WTC11 (cell line): ENCODE measurements at regions not wholly inside any gene's neighbourhood (a gene's known extent, or its start where the extent isn't known, plus 50 kb on each side); places are given as distances from the start of the nearest gene placed in this dataset.
"Not testable (repeated sequence)": the region's sequence is repeated elsewhere in the genome, so short reads cannot be mapped to it uniquely, and the experiment has no call there.

Experiments
- ESRRA ChIP-seq: sonication (generic); formaldehyde crosslinking; IDR thresholded peaks from 2 replicates; pipeline ENCODE4 v1.8.1; 2022; ENCODE audit warnings: mild to moderate bottlenecking, missing genetic modification reagents, borderline replicate concordance
- TF ChIP-seq, protein P1 (sequence below): fragments of 200-600 bp; IDR thresholded peaks from 2 replicates; pipeline ENCODE4 v1.8.0; 2022; ENCODE audit warnings: antibody characterized with exemption
- TF ChIP-seq, protein P2 (sequence below): sonication (generic); formaldehyde crosslinking; conservative IDR thresholded peaks from 2 replicates; pipeline ENCODE4 v1.8.1; 2022; ENCODE audit warnings: mild to moderate bottlenecking, missing genetic modification reagents

DNA sequence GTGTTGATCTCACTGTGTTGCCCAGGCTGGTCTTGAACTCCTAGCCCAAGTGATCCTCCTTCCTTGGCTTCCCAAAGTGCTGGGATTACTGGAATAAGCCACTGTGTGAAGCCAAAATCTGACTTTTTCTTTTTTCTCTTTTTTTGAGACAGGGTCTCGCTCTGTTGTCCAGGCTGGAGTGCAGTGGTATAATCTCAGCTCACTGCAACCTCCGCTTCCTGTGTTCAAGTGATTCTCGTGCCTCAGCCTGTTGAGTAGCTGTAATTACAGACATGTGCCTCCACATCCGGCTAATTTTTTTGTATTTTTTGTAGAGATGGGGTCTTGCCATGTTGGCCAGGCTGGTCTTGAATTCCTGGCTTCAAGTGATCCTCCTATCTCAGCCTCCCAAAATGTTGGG is 61.3 kb downstream of the IRX5 start:
- TF ChIP-seq, protein P1, sequence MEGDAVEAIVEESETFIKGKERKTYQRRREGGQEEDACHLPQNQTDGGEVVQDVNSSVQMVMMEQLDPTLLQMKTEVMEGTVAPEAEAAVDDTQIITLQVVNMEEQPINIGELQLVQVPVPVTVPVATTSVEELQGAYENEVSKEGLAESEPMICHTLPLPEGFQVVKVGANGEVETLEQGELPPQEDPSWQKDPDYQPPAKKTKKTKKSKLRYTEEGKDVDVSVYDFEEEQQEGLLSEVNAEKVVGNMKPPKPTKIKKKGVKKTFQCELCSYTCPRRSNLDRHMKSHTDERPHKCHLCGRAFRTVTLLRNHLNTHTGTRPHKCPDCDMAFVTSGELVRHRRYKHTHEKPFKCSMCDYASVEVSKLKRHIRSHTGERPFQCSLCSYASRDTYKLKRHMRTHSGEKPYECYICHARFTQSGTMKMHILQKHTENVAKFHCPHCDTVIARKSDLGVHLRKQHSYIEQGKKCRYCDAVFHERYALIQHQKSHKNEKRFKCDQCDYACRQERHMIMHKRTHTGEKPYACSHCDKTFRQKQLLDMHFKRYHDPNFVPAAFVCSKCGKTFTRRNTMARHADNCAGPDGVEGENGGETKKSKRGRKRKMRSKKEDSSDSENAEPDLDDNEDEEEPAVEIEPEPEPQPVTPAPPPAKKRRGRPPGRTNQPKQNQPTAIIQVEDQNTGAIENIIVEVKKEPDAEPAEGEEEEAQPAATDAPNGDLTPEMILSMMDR = not testable (repeated sequence)
- TF ChIP-seq ESRRA (CRISPR knock-in tag) = not testable (repeated sequence)
- TF ChIP-seq, protein P2, sequence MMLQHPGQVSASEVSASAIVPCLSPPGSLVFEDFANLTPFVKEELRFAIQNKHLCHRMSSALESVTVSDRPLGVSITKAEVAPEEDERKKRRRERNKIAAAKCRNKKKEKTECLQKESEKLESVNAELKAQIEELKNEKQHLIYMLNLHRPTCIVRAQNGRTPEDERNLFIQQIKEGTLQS (CRISPR knock-in tag) = not testable (repeated sequence)
